ENCODE measurements at regions not wholly inside any gene's neighbourhood (a gene's known extent, or its start where the extent isn't known, plus 50 kb on each side); places are given as distances from the start of the nearest gene placed in this dataset.
A peak's percentile ranks its signal among the peaks of the same experiment; 100 is the strongest.

DNA sequence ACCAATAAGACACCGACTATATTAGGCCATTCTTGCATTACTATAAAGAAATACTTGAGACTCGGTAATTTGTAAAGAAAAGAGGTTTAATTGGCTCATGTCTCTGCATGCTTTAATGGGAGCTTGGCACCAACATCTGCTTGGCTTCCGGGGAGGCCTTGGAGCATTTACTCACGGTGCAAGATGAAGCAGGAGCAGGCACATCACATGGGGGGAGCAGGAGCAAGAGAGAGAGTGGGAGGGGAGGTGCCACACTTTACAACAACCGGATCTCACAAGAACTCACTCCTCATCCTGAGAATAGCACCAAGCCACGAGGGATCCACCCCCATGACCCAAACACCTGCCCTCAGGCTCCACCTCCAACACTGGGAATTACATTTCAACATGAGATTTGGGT is 224.8 kb downstream of the KLF5 start:
- Histone ChIP-seq H3K4me1 (ENCODE audit: control insufficient read depth in 3 of 3, insufficient read depth in 2 of 3, low read depth in 1 of 3, low read length in 2 of 3) (no peaks in the 10 kb centered on the region), H3K36me3 (ENCODE audit: control insufficient read depth in 3 of 3, insufficient read depth in 2 of 3, low read depth in 1 of 3, low read length in 3 of 3) (no peaks in the 10 kb centered on the region), H3K27ac (ENCODE audit: low read depth in 1 of 3, low read length in 2 of 3) (no peak overlapping the region), H3K27me3 (ENCODE audit: control insufficient read depth in 3 of 3, insufficient read depth in 3 of 3, low read length in 3 of 3) (no peaks in the 10 kb centered on the region), H3K9me3 (ENCODE audit: control insufficient read depth in 2 of 2, insufficient read depth in 1 of 2, low read depth in 1 of 2, low read length in 1 of 2) (no peaks in the 10 kb centered on the region), H3K4me3 (ENCODE audit: low read depth in 1 of 3, low read length in 3 of 3) (no peak overlapping the region)
- DNase-seq (no peak), FAIRE-seq (no peak)
- WGBS, 3 donors = 85 to 91% (median 87%) methylated on average over 6 of the region's 6 CpGs

GRCh38 chr13:73281746-73282145 is 222.9 kb downstream of the KLF5 start:
- H3K36me3 ChIP-seq (ENCODE audit: control insufficient read depth in 3 of 3, insufficient read depth in 2 of 3, low read depth in 1 of 3, low read length in 3 of 3) = no peaks in the 10 kb centered on the region
- 79 to 90% (median 90%) methylated on average over 2 of the region's 2 CpGs for WGBS, 3 donors
- DNase-seq (no peak), FAIRE-seq (no peak)
- no peaks in the 10 kb centered on the region for H3K27me3 ChIP-seq (ENCODE audit: control insufficient read depth in 3 of 3, insufficient read depth in 3 of 3, low read length in 3 of 3)
- H3K4me1 ChIP-seq (ENCODE audit: control insufficient read depth in 3 of 3, insufficient read depth in 2 of 3, low read depth in 1 of 3, low read length in 2 of 3) = no peaks in the 10 kb centered on the region
- H3K27ac ChIP-seq (ENCODE audit: low read depth in 1 of 3, low read length in 2 of 3) = no peak overlapping the region
- H3K9me3 ChIP-seq (ENCODE audit: control insufficient read depth in 2 of 2, insufficient read depth in 1 of 2, low read depth in 1 of 2, low read length in 1 of 2) = no peaks in the 10 kb centered on the region
- no peak overlapping the region for H3K4me3 ChIP-seq (ENCODE audit: low read depth in 1 of 3, low read length in 3 of 3)

DNA sequence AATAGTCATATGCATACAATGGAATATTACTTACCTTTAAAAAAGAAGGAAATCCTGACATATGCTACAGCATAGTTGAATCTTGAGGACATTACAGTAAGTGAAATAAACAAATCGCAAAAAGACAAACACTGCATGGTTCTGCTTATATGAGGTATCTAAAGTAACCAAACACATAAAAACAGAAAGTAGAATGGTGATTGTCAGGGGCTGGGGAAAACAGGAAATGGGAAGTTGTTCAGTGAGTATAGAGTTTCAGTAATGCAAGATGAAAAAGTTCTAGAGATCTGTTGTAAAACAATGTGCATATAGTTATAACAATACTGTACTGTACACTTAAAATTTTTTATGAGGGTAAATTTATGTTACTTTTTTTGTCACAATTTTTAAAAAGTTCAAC is 219.4 kb downstream of the KLF5 start:
- Histone ChIP-seq H3K9me3 (ENCODE audit: control insufficient read depth in 2 of 2, insufficient read depth in 1 of 2, low read depth in 1 of 2, low read length in 1 of 2) (no peaks in the 10 kb centered on the region), H3K27me3 (ENCODE audit: control insufficient read depth in 3 of 3, insufficient read depth in 3 of 3, low read length in 3 of 3) (no peaks in the 10 kb centered on the region), H3K4me1 (ENCODE audit: control insufficient read depth in 3 of 3, insufficient read depth in 2 of 3, low read depth in 1 of 3, low read length in 2 of 3) (no peaks in the 10 kb centered on the region), H3K36me3 (ENCODE audit: control insufficient read depth in 3 of 3, insufficient read depth in 2 of 3, low read depth in 1 of 3, low read length in 3 of 3) (no peaks in the 10 kb centered on the region), H3K4me3 (ENCODE audit: low read depth in 1 of 3, low read length in 3 of 3) (no peak overlapping the region), H3K27ac (ENCODE audit: low read depth in 1 of 3, low read length in 2 of 3) (no peak overlapping the region)
- DNase-seq = no peak
- no peak for FAIRE-seq
- 82 to 95% (median 87%) methylated on average over 1 of the region's 1 CpG for WGBS, 3 donors

- Histone ChIP-seq H3K27me3 (ENCODE audit: control insufficient read depth in 3 of 3, insufficient read depth in 3 of 3, low read length in 3 of 3) (no peaks in the 10 kb centered on the region), H3K36me3 (ENCODE audit: control insufficient read depth in 3 of 3, insufficient read depth in 2 of 3, low read depth in 1 of 3, low read length in 3 of 3) (no peaks in the 10 kb centered on the region), H3K4me1 (ENCODE audit: control insufficient read depth in 3 of 3, insufficient read depth in 2 of 3, low read depth in 1 of 3, low read length in 2 of 3) (no peaks in the 10 kb centered on the region), H3K9me3 (ENCODE audit: control insufficient read depth in 2 of 2, insufficient read depth in 1 of 2, low read depth in 1 of 2, low read length in 1 of 2) (no peaks in the 10 kb centered on the region), H3K27ac (ENCODE audit: low read depth in 1 of 3, low read length in 2 of 3) (no peak overlapping the region), H3K4me3 (ENCODE audit: low read depth in 1 of 3, low read length in 3 of 3) (no peak overlapping the region)
- FAIRE-seq (no peak), DNase-seq (no peak)
- WGBS, 3 donors = 73 to 82% (median 74%) methylated on average over 3 of the region's 3 CpGs
These were observed 216.4 kb downstream of the KLF5 start for GRCh38 chr13:73275163-73275562.

DNA sequence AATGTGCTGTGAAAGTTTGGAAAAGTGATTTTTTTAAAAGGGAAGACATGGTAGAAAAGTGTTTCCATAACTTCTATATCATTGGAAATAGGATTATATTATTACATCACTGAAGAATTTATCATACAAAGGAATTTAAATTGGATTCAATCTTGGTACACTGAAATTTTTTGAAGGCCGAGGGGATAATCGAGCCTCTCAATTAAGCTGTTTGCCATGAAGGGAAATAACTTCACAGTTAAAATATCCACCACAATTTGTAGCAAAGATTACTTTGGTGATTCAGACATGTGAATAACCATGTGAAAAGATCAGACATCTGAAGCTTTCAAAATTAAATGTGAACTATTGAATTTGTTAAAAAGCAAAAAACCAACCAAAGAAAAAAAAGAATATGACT is 215.3 kb downstream of the KLF5 start:
- WGBS, 3 donors = 63 to 90% (median 67%) methylated on average over 2 of the region's 2 CpGs
- DNase-seq (no peak), FAIRE-seq (no peak)
- Histone ChIP-seq H3K4me3 (ENCODE audit: low read depth in 1 of 3, low read length in 3 of 3) (no peak overlapping the region), H3K27ac (ENCODE audit: low read depth in 1 of 3, low read length in 2 of 3) (no peak overlapping the region), H3K36me3 (ENCODE audit: control insufficient read depth in 3 of 3, insufficient read depth in 2 of 3, low read depth in 1 of 3, low read length in 3 of 3) (no peaks in the 10 kb centered on the region), H3K27me3 (ENCODE audit: control insufficient read depth in 3 of 3, insufficient read depth in 3 of 3, low read length in 3 of 3) (no peaks in the 10 kb centered on the region), H3K4me1 (ENCODE audit: control insufficient read depth in 3 of 3, insufficient read depth in 2 of 3, low read depth in 1 of 3, low read length in 2 of 3) (no peaks in the 10 kb centered on the region), H3K9me3 (ENCODE audit: control insufficient read depth in 2 of 2, insufficient read depth in 1 of 2, low read depth in 1 of 2, low read length in 1 of 2) (no peaks in the 10 kb centered on the region)

DNA sequence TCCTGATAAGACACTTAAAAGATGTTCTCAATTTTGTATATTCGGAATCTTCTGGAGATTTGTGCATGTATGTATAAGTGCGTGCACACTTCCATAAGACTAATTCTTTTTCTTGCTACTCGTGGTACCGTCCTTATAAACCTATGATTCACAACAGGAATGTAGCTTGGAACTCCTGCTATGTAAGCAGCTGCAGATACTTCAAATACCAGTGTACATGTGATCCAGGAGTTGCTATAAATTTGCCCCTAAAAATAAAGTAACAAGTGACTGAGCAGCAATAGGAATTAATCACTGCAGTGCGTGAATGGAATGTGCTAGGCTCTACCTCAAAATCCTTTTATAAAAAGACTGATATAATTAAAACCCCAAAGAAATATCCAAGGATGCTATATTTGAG is 214.9 kb downstream of the KLF5 start:
- no peaks in the 10 kb centered on the region for H3K27me3 ChIP-seq (ENCODE audit: control insufficient read depth in 3 of 3, insufficient read depth in 3 of 3, low read length in 3 of 3)
- H3K36me3 ChIP-seq (ENCODE audit: control insufficient read depth in 3 of 3, insufficient read depth in 2 of 3, low read depth in 1 of 3, low read length in 3 of 3) = no peaks in the 10 kb centered on the region
- DNase-seq = no peak
- H3K4me1 ChIP-seq (ENCODE audit: control insufficient read depth in 3 of 3, insufficient read depth in 2 of 3, low read depth in 1 of 3, low read length in 2 of 3) = no peaks in the 10 kb centered on the region
- H3K27ac ChIP-seq (ENCODE audit: low read depth in 1 of 3, low read length in 2 of 3) = no peak overlapping the region
- H3K9me3 ChIP-seq (ENCODE audit: control insufficient read depth in 2 of 2, insufficient read depth in 1 of 2, low read depth in 1 of 2, low read length in 1 of 2) = no peaks in the 10 kb centered on the region
- whole genome bisulfite sequencing, 3 donors = 77 to 93% (median 92%) methylated on average over 5 of the region's 5 CpGs
- FAIRE-seq = no peak
- no peak overlapping the region for H3K4me3 ChIP-seq (ENCODE audit: low read depth in 1 of 3, low read length in 3 of 3)

GRCh38 chr13:73273276-73273675 is 214.5 kb downstream of the KLF5 start:
- no peak for FAIRE-seq
- Histone ChIP-seq H3K36me3 (ENCODE audit: control insufficient read depth in 3 of 3, insufficient read depth in 2 of 3, low read depth in 1 of 3, low read length in 3 of 3) (no peaks in the 10 kb centered on the region), H3K4me3 (ENCODE audit: low read depth in 1 of 3, low read length in 3 of 3) (no peak overlapping the region), H3K27me3 (ENCODE audit: control insufficient read depth in 3 of 3, insufficient read depth in 3 of 3, low read length in 3 of 3) (no peaks in the 10 kb centered on the region), H3K9me3 (ENCODE audit: control insufficient read depth in 2 of 2, insufficient read depth in 1 of 2, low read depth in 1 of 2, low read length in 1 of 2) (no peaks in the 10 kb centered on the region), H3K27ac (ENCODE audit: low read depth in 1 of 3, low read length in 2 of 3) (no peak overlapping the region), H3K4me1 (ENCODE audit: control insufficient read depth in 3 of 3, insufficient read depth in 2 of 3, low read depth in 1 of 3, low read length in 2 of 3) (no peaks in the 10 kb centered on the region)
- DNase-seq = no peak
- WGBS, 3 donors = 72 to 88% (median 80%) methylated on average over 1 of the region's 1 CpG

- Histone ChIP-seq H3K4me1 (ENCODE audit: control insufficient read depth in 3 of 3, insufficient read depth in 2 of 3, low read depth in 1 of 3, low read length in 2 of 3) (no peaks in the 10 kb centered on the region), H3K36me3 (ENCODE audit: control insufficient read depth in 3 of 3, insufficient read depth in 2 of 3, low read depth in 1 of 3, low read length in 3 of 3) (no peaks in the 10 kb centered on the region), H3K27ac (ENCODE audit: low read depth in 1 of 3, low read length in 2 of 3) (no peak overlapping the region), H3K4me3 (ENCODE audit: low read depth in 1 of 3, low read length in 3 of 3) (no peak overlapping the region), H3K9me3 (ENCODE audit: control insufficient read depth in 2 of 2, insufficient read depth in 1 of 2, low read depth in 1 of 2, low read length in 1 of 2) (no peaks in the 10 kb centered on the region), H3K27me3 (ENCODE audit: control insufficient read depth in 3 of 3, insufficient read depth in 3 of 3, low read length in 3 of 3) (no peaks in the 10 kb centered on the region)
- DNase-seq = no peak
- no peak for FAIRE-seq
- WGBS, 3 donors = 83 to 97% (median 93%) methylated on average over 1 of the region's 1 CpG
These were observed 214.0 kb downstream of the KLF5 start for GRCh38 chr13:73272831-73273230.

GRCh38 chr13:73268306-73268705 is 209.5 kb downstream of the KLF5 start:
- Histone ChIP-seq H3K4me1 (ENCODE audit: control insufficient read depth in 3 of 3, insufficient read depth in 2 of 3, low read depth in 1 of 3, low read length in 2 of 3) (peaks cover 0 to 21% (median 7%) of the 10 kb centered on the region in 3 donors), H3K27ac (ENCODE audit: low read depth in 1 of 3, low read length in 2 of 3) (no peak overlapping the region), H3K4me3 (ENCODE audit: low read depth in 1 of 3, low read length in 3 of 3) (no peak overlapping the region), H3K36me3 (ENCODE audit: control insufficient read depth in 3 of 3, insufficient read depth in 2 of 3, low read depth in 1 of 3, low read length in 3 of 3) (no peaks in the 10 kb centered on the region), H3K9me3 (ENCODE audit: control insufficient read depth in 2 of 2, insufficient read depth in 1 of 2, low read depth in 1 of 2, low read length in 1 of 2) (no peaks in the 10 kb centered on the region), H3K27me3 (ENCODE audit: control insufficient read depth in 3 of 3, insufficient read depth in 3 of 3, low read length in 3 of 3) (no peaks in the 10 kb centered on the region)
- WGBS, 3 donors = 59 to 75% (median 73%) methylated on average over 1 of the region's 1 CpG
- DNase-seq = peak in 1 of 2 donors; percentile 17
- FAIRE-seq = no peak

Measured in small intestine (tissue), 7 donors.